NCI-H774 (cell line): ENCODE measurements at regions not wholly inside any gene's neighbourhood (a gene's known extent, or its start where the extent isn't known, plus 50 kb on each side); places are given as distances from the start of the nearest gene placed in this dataset.

Experiments
- DNase-seq: peaks from one replicate; lab custom pipeline; 2025; lab: John Stamatoyannopoulos, UW

DNA sequence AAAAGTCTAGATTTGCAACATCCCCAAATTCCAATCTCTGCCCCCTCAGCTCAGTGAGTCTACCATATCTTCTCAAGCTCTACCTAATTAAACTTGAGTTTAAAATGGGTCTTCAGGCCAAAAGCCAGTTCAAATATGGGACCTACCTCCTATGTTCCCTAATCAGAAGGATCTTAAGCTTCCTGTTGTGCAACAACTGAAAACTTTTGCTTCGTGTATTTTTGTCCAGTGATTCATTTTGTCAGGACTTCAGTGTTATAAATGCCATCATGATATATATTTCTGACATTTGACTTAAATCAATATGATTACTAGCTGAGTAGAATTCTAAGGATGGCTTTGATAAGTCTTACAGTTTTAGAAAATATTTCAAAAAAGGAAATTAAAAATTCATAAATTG lies 622.6 kb upstream of the PTCHD4 start:
- no peak for DNase-seq

DNA sequence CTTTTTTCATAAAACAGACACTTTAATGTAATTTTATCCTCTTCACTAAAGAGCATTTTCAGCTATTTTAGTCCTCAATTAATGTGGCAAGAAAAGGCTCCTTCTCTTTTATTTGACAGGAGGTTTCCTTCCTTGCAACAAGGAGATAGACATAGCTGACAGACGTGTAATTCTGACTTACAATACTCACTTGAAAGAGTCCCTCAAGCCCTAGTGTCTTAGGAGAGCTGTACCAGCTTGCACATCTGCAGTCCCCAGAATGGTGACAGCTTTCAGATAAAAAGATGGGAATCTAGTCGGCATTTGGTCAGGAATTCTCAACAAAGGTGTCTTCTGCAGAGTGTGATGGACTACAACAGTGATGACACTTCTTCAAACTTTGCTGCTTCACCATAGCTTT lies 603.7 kb upstream of the PTCHD4 start:
- no peak for DNase-seq

DNA sequence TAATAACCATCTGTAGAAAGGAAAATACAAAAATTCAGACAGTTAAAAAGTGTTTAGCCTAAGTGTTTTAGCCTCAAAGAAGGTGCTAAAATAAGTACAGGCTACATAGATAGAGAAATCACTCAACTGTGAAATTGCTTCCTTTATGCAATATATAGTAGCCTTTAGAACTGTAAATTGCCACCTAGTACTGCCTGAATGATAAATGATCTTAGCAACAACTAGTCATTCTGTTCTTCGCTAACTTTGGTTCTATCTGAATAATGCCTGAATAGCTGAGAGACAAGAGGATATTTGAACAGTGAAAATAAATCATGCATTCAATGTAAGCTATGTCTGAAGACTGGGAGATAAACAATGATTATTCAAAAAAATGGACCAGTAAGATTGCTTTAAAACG lies 603.3 kb upstream of the PTCHD4 start:
- DNase-seq: peak; percentile 41

DNA sequence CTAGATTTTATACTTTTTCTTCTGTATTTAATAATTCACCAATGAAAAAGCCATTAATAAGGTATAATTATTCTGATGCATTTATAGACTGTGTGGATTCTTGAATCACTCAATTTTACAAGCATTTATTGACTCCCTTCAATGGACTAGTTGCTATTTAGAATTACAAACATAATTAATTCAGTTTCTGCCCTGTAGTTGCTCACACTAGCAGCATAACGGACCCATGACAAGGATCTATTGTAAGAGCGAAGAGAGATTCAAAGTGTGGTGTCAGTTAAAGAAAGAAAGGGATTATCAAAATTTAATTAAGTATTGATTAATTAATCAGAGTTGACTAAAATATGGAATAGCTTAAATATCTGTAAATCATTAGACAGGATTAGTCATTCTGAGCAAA lies 602.6 kb upstream of the PTCHD4 start:
- DNase-seq: no peak

DNA sequence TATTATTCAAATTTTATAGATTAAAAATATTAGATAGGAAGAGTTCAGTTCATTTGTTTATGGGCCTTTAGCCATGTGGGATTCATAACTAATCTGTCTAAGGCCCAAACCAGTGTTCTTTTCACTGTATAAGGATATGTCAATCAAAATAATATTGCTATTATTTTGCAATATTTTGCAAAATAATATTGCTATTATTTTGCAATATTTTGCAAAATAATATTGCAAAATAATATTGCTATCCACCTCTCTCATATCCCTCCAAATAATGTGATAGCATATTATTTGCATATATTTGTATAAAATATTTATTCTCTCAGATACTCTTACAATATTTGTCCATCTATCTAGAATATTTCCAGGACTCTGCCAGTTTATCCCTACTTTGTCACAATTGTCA lies 595.3 kb upstream of the PTCHD4 start:
- DNase-seq: no peak

DNA sequence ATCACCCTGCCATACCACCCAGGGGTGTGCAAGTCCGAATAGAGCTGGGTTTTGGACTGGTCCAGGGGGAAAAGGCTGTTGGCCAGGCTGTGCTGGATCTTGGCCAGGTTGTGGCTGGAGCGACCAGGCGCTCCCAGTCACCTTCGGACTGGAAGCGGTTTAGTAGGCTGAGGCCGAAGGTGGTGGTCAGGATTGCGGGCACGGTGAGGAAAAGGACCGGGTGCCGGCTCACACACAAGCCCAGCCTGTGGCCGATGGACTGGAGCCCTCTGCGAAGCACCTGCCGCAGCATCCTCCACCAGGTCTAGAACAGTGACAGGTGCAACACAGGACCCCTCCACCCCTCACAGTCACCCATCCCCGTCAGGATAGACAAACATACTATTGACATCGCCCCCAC lies 590.6 kb upstream of the PTCHD4 start:
- no peak for DNase-seq

DNA sequence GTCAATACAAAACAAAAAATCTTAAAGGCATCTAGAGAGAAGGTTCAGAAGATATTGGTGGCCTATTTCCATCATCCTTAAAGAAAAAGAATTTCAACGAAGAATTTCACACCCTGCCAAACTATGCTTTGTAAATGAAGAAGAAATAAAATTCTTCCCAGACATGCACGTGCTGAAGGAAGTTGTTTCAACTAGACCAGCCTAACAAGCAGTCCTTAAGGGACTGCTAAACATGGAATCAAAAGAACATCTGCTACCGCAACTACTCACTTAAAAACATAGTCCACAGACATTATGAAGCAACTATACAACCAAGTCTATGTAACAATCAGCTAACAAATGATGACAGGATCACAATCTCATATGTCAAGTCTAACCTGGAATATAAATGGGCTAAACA lies 584.9 kb upstream of the PTCHD4 start:
- no peak for DNase-seq

DNA sequence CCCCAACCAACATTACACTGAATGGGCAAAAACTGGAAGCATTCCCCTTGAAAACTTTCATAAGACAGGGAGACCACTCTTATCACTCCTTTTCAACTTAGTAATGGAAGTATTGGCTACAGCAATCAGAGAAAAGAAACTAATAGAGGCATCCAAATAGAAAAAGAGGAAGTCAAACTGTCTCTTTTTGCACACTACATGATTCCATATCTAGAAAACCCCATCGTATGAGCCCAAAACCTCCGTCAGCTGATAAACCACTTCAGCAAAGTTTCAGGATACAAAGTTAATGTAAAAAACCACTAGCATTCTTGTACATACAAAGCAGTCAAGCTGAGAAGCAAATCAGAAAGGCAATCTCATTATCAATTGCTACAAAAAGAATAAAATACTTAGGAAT lies 580.4 kb upstream of the PTCHD4 start:
- DNase-seq: no peak

DNA sequence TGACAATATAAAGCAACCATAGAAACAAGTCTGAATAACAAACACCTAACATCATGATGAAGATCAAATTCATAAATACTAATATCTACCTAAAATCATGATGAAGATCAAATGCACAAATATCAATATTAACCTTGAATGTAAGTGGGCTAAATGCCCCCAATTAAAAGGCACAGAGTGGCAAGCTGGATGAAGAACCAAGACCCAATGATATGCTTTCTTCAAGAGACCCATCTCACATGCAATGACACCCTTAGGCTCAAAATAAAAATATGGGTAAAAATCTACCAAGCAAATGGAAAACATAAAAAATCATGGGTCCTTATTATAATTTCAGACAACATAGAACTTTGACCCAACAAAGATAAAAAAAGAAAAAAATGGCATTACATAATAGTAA lies 578.5 kb upstream of the PTCHD4 start:
- DNase-seq: no peak

DNA sequence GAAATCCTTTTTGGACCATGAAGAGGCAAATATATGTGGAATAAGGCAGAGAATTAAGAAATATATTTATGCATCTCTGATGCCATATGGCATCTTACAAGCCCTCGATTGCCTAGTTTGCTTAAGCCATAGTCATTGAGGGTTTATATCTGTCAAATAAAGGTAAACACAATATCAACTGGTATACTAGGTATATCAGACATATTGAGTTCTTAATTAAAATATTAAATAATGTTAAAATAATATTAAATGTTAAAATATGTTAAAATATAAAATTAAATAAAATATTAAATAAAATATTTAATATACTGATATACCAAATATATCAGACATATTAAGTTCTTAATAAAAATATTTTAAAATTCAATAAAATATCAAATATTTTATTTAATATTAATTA lies 567.4 kb upstream of the PTCHD4 start:
- no peak for DNase-seq

DNA sequence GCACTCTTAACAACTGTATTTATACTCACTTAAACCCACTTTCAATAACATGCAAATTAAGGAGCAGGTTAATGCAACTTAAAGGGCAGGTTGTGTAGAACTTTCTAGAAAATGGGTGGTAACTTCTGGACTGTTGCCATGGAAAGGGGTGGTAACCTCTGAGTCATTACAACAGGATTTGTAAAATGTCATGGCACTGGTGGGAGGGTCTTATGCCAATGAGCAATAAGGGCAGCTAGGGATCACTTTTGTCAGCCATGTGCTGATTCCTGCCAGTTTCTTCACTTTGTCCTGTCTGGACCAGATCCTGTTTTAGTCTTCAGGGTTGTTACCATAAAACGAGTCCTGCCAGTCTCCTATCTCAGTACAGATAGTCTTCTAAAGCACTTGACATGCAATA lies 560.5 kb upstream of the PTCHD4 start:
- no peak for DNase-seq

DNA sequence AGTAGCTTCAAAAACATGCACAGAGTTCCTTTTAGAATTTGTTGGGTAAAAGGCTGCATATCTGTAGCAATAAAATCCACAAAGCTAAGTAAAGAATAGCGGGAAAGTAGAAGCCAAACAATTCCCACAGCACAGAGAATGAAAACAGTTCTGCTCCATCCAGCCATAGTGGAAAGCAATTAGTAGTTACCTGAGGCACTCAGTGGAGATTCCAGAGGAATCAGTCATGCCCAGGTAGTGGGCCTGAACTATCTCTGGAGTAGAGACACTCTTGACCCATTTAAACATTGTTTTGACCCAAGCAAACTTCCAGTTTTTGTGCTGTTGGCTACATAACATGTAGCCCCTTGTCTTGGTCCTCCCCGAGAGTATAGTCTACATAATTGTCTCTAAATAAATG lies 559.5 kb upstream of the PTCHD4 start:
- DNase-seq: no peak

DNA sequence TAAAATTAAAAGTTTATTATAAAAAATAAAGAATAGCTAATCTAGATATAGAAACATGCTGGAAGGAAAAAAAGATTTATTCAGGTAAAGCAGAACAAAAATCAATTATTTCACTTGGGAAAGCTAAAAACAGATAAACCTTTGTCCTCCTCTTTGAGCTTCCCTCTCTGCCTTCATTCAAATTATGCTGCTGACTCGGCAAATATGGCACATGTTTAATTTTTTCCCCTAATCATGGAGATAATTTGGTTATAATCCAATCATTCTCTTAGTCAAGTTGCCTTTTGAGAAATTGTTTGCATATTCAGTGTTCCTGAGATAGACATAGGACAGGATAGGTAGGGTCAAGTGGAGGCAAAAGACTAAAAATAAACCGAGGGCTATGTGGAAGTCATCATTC lies 556.8 kb upstream of the PTCHD4 start:
- DNase-seq: no peak

DNA sequence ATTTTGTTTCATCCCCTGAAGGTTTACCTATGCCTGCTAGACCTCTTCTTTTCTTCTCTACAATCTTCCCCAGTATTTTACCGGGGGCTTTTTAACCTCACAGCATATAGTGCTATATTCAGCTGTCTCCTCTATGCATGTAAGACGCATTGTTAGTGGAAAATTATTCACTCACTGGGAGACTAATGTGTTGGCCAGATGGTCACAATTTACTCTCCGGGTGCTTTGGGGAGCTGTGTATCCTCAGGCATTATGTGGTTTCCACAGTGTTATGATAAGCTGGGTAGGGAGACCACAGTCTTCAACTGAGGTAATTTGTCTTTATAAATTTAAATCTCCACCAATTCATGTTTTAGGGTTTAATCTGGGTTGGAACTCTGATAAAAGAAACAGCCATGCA lies 553.8 kb upstream of the PTCHD4 start:
- no peak for DNase-seq

DNA sequence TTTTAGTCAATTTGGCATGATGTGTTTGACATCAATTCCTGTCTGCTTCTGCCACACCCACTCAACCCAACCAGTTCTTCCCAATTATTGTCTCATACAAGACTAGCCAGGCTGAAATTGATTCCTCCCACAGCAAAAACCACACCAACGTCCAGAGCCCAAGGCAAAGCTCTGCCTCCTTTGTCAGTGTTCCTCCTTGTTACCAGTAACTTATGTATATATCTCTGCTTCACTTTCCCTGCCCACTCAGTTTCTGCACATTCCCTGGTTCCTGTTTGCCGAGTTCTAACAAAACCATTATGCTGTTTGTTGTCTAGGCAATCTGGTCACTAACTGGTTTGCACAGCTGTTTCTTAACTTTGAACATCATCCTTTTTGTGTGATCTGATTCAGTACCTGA lies 547.9 kb upstream of the PTCHD4 start:
- DNase-seq: peak; percentile 13

DNA sequence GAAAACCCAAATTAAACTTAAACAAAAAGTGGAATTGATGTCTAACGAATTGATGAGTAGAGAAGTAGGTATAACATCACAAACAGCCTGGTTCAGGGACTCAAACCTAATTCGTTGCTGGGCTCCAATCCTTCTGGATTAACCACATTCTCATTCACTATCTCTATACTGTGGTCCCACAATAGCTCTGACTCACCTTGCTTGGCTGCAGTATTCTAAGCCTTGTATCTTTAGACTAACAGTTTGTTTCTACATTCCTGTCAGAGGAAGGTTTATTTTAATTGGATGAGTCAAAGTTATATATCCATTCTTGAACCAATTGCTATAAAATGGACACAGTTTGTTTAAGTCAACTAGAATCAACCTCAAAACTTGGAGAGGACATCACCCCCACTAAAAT lies 530.5 kb upstream of the PTCHD4 start:
- DNase-seq: no peak

DNA sequence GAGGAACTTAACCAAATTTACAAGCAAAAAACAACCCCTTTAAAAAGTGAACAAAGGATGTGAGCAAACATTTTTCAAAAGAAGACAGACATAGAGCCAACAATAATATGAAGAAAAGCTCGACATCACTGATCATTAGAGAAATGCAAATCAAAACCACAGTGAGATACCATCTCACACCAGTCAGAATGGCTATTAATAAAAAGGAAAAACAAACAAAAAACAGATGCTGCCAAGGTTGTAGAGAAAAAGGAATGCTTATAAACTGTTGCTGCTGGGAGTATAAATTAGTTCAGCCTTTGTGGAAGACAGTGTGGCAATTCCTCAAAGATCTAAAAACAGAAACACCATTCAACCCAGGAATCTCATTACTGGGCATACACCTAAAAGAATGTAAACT lies 527.8 kb upstream of the PTCHD4 start:
- DNase-seq: peak; percentile 8

DNA sequence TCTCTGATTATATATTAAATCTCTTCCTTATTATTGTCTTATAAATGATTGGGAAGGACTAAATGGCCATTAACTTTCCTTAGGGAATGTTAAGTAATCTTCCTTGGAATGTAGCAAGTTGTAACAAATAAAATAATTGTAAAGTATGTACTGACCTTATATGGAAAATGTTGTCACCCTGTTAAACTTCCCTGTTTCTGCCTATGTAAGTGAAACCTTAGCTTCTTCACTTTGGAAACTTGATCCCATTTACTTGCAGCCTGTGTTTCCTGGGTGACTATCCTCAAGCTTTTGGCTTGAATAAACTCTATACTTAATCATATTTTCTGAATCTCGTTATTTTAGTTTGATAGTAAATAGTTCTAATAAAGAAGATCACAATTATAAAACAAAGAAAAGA lies 519.5 kb upstream of the PTCHD4 start:
- no peak for DNase-seq

DNA sequence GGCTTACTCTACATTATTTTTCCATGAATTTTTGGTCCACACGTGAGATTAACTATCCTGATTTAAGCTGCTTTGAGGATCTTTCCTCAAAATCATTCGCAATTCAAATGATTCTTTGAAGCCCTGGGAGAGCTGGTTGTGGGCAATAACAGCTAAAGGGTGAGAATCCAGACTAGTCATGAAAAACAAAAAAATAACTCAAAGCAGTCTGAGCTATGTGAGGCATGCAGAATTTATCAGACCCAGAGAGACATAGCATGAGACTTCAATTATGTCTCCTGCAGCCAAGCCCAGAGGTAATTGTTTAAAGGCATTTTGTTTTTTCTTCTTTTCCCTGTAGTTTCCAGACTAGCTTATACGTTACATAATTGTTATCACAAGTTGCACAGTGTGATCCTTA lies 517.3 kb upstream of the PTCHD4 start:
- no peak for DNase-seq

DNA sequence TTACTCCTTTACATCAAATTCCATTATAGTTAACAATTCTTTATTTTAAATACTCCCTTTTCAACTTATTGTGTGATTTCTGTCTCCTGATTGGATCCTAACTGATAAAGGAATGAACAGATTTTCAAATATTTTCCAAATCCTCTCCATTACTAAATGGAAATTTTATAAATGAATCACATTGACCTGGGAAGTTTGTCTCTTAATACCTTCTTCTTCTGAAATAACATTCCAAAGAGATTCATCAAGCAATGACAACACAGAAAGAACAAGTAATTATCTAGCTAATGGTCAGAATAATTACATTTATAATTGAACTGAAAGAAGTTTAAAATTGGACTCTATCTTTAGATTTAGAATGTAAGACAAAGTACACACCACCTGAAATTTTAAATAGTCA lies 515.4 kb upstream of the PTCHD4 start:
- no peak for DNase-seq

DNA sequence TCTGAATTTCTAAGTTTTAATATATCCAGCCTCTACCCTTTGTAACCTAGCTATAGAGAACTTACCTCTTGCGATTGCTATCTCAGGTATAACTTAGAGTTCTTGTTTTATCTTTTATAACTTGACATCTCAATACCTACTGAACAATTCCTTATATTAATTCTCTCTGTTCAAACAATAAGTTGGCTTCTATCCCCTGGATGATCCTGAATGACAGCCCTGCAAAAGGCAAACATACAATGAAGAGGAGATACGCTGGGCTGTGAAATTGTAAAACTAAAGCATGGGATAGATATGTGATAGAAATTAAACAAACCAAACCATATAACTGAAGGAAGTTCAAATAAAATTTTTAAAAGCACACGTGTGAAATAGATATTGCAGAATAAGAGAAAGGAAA lies 513.6 kb upstream of the PTCHD4 start:
- DNase-seq: no peak

DNA sequence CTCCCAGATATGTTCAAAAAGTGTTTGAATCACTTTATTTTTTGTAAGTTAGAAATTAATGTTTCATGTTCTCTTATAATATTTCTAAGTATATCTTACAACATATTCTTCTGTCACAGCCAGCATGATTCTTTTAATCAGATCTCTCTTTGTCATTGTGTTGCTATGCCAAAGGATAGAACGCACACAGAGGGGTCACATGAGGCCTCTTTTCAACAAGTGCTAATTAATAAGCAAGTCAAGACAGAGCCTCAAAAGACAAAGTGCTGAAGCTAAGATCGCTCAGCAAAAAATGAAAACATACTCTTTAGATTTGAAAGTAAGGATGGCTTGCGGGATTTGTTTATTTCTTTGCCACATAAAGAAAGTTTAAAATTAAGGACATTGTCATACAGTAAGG lies 508.8 kb upstream of the PTCHD4 start:
- DNase-seq: no peak

DNA sequence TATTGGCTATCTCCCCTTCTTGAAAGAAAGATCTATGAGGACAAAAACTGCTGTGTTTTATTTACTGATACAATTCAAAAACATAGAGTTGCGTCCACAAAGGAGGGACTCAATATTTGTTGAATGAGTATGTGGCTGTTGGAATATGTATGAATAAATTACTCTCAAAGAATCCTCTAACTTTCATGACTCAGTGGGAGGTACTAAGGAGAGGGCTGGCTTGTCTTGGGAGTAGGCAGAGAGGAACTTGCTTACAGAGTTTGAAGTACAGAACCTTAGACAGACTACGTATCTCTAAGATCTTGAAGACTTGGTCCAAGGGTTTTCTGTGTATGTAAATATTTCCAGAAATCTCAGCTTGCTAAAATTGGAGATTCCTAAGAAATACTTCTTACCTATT lies 504.0 kb upstream of the PTCHD4 start:
- DNase-seq: no peak

DNA sequence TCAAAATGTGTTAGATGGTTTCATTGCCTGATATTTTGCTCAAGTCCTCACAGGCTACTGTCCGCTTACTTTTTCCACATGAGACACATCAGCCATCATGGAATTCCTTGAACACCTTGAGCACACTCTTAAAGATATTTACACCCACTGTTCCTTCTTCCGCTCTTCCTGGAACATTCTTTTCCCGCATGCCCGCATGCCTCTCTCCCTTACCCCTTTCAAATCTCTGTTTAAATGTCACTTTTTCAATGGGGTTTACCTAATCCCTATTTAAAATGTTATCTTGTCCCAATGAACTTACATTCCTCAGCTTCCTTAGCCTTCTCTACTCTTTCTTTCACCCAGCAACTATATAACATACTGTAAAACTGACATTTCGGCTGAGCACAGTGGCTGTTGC lies 503.3 kb upstream of the PTCHD4 start:
- DNase-seq: no peak

DNA sequence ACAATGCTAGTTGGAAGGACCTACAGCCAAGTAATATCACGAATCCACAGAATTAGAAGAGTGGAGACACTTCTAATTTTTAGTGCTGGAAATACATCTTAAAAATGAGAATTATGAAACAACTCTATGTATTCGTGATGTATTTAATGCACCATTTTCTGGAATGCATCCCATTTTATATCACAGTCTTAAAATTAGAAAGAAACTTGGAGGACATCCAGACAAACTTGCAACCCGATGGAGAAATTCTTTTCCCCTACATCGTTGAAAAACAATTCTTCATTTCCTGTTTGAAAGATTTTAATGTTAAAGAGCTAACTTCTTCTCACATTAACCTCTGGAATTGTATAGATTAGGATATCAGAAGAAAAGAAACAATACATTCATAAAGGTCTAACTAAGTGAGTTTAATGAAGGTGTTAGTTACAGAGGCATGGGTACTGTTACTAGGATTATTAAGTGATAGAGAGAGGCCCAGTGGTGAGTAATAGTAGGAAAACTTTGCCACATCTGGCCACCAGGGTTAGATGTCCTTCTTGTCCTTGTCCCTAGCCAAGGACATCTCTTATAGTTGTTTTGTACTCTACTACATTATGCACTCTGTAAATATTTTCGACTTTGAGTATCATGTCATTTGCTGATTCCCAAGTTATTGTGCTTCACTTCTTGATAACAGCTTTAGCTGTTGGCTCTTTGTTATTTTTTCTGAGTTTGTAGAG lies 502.4 kb upstream of the PTCHD4 start:
- DNase-seq: no peak
